ENCODE measurements at regions not wholly inside any gene's neighbourhood (a gene's known extent, or its start where the extent isn't known, plus 50 kb on each side); places are given as distances from the start of the nearest gene placed in this dataset.

- no peak for ATAC-seq (ENCODE audit: low read depth)
- Histone ChIP-seq H3K23ac (ENCODE audit: low read depth, low read length) (no peak overlapping the region), H2BK5ac (ENCODE audit: low read depth, low read length, poor library complexity, severe bottlenecking) (no peak overlapping the region), H3K56ac (ENCODE audit: extremely low read depth, insufficient read depth, low read length) (no peak overlapping the region), H4K5ac (ENCODE audit: low read depth, low read length) (no peak overlapping the region), H3K9me1 (ENCODE audit: insufficient read depth, low read length) (no peaks in the 10 kb centered on the region), H3K27ac (ENCODE audit: insufficient read depth, low read length) (no peak overlapping the region), H4K20me1 (ENCODE audit: insufficient read depth, low read length) (no peaks in the 10 kb centered on the region), H2BK120ac (ENCODE audit: low read depth, low read length) (no peak overlapping the region), H2AFZ (replicated peaks; ENCODE audit: low read length, poor library complexity) (no peak overlapping the region), H3K4me1 (ENCODE audit: control insufficient read depth, insufficient read depth, low read length) (no peaks in the 10 kb centered on the region), H2AK9ac (replicated peaks; ENCODE audit: low read depth, low read length, poor library complexity) (no peak overlapping the region), H2BK20ac (ENCODE audit: low read depth, low read length) (no peak overlapping the region), H3K4me2 (ENCODE audit: low read depth, low read length) (no peak overlapping the region), H3K27me3 (ENCODE audit: control insufficient read depth, insufficient read depth, low read length) (no peaks in the 10 kb centered on the region; the same call in none of the 2 replicates), H3K14ac (replicated peaks; ENCODE audit: low read depth, low read length) (no peak overlapping the region), H3K79me1 (ENCODE audit: low read depth in 1 of 2, low read length in 2 of 2) (no peaks in the 10 kb centered on the region), H3K9me3 (ENCODE audit: control insufficient read depth, insufficient read depth, low read length) (no peaks in the 10 kb centered on the region), H2BK15ac (ENCODE audit: low read depth, low read length) (no peak overlapping the region), H4K91ac (ENCODE audit: insufficient read depth, low read depth, low read length) (no peak overlapping the region), H3K18ac (ENCODE audit: low read depth, low read length) (no peak overlapping the region), H3K4me3 (ENCODE audit: insufficient read depth, low read depth, low read length) (no peak overlapping the region), H3K4ac (ENCODE audit: low read depth, low read length) (no peak overlapping the region), H4K8ac (ENCODE audit: low read depth in 2 of 2, low read length in 2 of 2) (no peak overlapping the region), H3K36me3 (ENCODE audit: control insufficient read depth, insufficient read depth, low read length) (no peaks in the 10 kb centered on the region), H3K9ac (ENCODE audit: low read depth, low read length) (no peak overlapping the region), H2AK5ac (ENCODE audit: low read depth, low read length) (no peak overlapping the region)
- DNase-seq: no peak
- in situ Hi-C loops (cut with MboI; ENCODE audit: low sequenced_read_pairs) (no loop called here), dilution Hi-C loops (cut with HindIII; ENCODE audit: low sequenced_read_pairs, unreplicated experiment) (no loop called here), intact Hi-C loops (cut with micrococcal nuclease) (no loop called here)
- ChIA-PET CTCF (interaction anchor here (0.5 kb wide), 1 partner anchor 14 kb away, joined by 3 read pairs; no protein-coding TSS in a partner anchor), POLR2A (ENCODE audit: unreplicated experiment) (no interaction called here)
- TF ChIP-seq RAD21 (IDR thresholded peaks at IDR 0.05; ENCODE audit: low read length): no peak
- WGBS, 2 experiments (ENCODE audit: extremely low coverage in 2 of 2, insufficient read length in 1 of 2): 17% methylated on average over 1 of the region's 5 CpGs; no CpG with 5 or more reads in 1 of the 2 experiments
- no TSS peak for BruUV-seq (replicated peaks)
These were observed 287.8 kb downstream of the ZNF674 start for GRCh38 chrX:46257451-46257879.

Measured in IMR-90 (cell line).